ENCODE measurements at regions not wholly inside any gene's neighbourhood (a gene's known extent, or its start where the extent isn't known, plus 50 kb on each side); places are given as distances from the start of the nearest gene placed in this dataset.

DNA sequence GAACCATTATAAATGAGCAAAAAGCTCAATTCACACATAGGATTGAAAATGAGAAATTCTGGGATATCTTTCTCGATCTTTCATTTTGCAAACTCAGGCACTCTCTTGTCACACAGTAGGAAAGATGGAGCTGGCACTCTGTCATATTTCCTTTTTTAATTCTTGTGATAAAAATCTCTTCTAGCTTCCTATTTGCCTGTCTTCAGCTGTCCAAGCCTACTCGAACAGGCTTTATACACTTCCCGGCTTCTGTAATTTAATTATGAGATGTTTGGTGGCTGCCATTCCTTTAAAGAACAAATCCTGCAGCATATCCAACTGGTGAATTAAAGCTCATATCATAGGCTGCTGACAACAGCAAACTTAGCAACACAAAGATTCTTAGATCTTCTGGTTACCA, 1484.3 kb upstream of the PIK3C3 start:
- 67 to 86% (median 75%) methylated on average over 3 of the region's 3 CpGs for WGBS, 5 donors
- H3K4me1 ChIP-seq = no peaks in the 10 kb centered on the region
- H3K36me3 ChIP-seq = no peaks in the 10 kb centered on the region
- DNase-seq = no peak
- peaks cover 0 to 16% (median 10%) of the 10 kb centered on the region in 8 donors for H3K9me3 ChIP-seq
- H3K27me3 ChIP-seq (replicated peaks in 1 of 7) = no peaks in the 10 kb centered on the region
- no peak overlapping the region for H3K27ac ChIP-seq
- intact Hi-C loops (cut with DNase I; ENCODE audit: low total_unique reads) = no loop called here
- H3K4me3 ChIP-seq = no peak overlapping the region
- TF ChIP-seq, protein P1, sequence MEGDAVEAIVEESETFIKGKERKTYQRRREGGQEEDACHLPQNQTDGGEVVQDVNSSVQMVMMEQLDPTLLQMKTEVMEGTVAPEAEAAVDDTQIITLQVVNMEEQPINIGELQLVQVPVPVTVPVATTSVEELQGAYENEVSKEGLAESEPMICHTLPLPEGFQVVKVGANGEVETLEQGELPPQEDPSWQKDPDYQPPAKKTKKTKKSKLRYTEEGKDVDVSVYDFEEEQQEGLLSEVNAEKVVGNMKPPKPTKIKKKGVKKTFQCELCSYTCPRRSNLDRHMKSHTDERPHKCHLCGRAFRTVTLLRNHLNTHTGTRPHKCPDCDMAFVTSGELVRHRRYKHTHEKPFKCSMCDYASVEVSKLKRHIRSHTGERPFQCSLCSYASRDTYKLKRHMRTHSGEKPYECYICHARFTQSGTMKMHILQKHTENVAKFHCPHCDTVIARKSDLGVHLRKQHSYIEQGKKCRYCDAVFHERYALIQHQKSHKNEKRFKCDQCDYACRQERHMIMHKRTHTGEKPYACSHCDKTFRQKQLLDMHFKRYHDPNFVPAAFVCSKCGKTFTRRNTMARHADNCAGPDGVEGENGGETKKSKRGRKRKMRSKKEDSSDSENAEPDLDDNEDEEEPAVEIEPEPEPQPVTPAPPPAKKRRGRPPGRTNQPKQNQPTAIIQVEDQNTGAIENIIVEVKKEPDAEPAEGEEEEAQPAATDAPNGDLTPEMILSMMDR (IDR thresholded peaks at IDR 0.05 in 8 of 11, conservative IDR thresholded peaks at IDR 0.05 in 3 of 11) = no peak
- TF ChIP-seq POLR2A (IDR thresholded peaks at IDR 0.05) = no peak
- no peak for TF ChIP-seq POLR2AphosphoS5 (IDR thresholded peaks at IDR 0.05)

DNA sequence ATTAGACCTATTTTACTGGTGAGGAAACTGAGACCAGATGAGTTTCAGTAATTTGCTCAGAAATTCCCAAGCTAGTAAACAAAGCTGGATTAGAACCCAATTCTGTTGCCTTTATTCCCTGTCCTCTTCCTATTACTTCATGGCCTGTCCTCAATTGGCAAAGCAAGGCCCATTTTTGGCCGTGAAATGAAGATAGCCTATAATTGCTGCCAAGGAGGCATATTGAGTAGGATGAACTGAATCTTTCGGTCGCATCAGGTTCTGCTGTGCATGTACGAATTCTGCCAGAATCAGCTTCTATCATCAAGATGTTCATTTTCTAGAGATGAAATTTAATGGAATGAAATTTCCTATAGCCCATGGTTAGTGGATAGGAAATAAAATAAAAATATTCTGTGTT, 1485.2 kb upstream of the PIK3C3 start:
- Histone ChIP-seq H3K27ac (no peak overlapping the region), H3K4me1 (no peaks in the 10 kb centered on the region), H3K9me3 (peaks cover 0 to 16% (median 10%) of the 10 kb centered on the region in 8 donors), H3K4me3 (no peak overlapping the region), H3K36me3 (no peaks in the 10 kb centered on the region), H3K27me3 (replicated peaks in 1 of 7) (no peaks in the 10 kb centered on the region)
- WGBS, 5 donors = 88 to 97% (median 92%) methylated on average over 4 of the region's 4 CpGs
- intact Hi-C loops (cut with DNase I; ENCODE audit: low total_unique reads) = no loop called here
- TF ChIP-seq, protein P1 (IDR thresholded peaks at IDR 0.05 in 8 of 11, conservative IDR thresholded peaks at IDR 0.05 in 3 of 11) = no peak
- TF ChIP-seq POLR2A (IDR thresholded peaks at IDR 0.05) (no peak), POLR2AphosphoS5 (IDR thresholded peaks at IDR 0.05) (no peak)
- no peak for DNase-seq

DNA sequence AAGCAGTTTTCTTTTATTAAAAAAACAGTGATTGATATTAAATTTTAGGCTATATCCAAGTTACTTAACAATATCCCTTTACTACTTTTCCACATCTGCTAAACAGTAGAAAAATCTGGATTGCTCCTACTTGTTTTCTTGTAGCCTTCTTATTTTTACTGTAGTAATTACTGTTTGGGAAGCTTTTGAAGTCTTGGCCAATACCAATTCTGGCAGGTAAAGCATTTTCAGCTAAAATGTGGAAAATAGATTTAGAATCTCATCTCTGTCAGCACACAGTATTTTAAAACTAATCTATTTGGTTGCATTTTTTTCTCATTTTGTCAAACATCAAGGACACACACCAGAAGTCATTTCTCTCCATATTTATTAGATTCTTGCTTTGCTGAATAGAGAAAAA, 1485.7 kb upstream of the PIK3C3 start:
- no peak overlapping the region for H3K4me3 ChIP-seq
- intact Hi-C loops (cut with DNase I; ENCODE audit: low total_unique reads) = no loop called here

DNA sequence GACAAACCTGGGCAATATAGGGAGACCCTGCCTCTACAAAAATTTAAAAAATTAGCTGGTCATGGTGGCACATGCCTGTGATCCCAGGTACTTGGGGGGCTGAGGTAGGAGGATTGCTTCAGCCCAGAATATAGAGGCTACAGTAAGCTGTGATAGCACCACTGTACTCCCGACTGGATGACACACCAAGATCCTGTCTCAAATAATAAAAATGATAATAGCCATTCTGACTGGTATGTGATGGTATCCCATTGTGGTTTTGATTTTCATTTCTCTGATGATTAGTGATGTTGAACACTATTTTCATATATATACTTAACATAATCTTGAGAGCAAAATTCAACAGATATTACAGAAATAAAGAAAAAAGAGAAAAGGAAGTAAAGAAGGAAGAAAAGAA, 1491.0 kb upstream of the PIK3C3 start:
- TF ChIP-seq, protein P1 (IDR thresholded peaks at IDR 0.05 in 8 of 11, conservative IDR thresholded peaks at IDR 0.05 in 3 of 11) = no peak
- no peak for TF ChIP-seq POLR2A (IDR thresholded peaks at IDR 0.05)
- TF ChIP-seq POLR2AphosphoS5 (IDR thresholded peaks at IDR 0.05) = no peak
- 57 to 96% (median 70%) methylated on average over 1 of the region's 1 CpG for WGBS, 5 donors
- intact Hi-C loops (cut with DNase I; ENCODE audit: low total_unique reads) = no loop called here
- H3K27ac ChIP-seq = no peak overlapping the region
- no peaks in the 10 kb centered on the region for H3K27me3 ChIP-seq (replicated peaks in 1 of 7)
- H3K36me3 ChIP-seq = no peaks in the 10 kb centered on the region
- DNase-seq = no peak
- peaks cover 0 to 9% (median 0%) of the 10 kb centered on the region in 8 donors for H3K9me3 ChIP-seq
- H3K4me3 ChIP-seq = no peak overlapping the region
- no peaks in the 10 kb centered on the region for H3K4me1 ChIP-seq

More for the DNA sequence above, 1485.7 kb upstream of the PIK3C3 start:
- Histone ChIP-seq H3K9me3 (peaks cover 0 to 16% (median 10%) of the 10 kb centered on the region in 8 donors), H3K36me3 (no peaks in the 10 kb centered on the region), H3K27me3 (replicated peaks in 1 of 7) (no peaks in the 10 kb centered on the region), H3K4me1 (no peaks in the 10 kb centered on the region), H3K27ac (no peak overlapping the region)
- no peak for DNase-seq
- TF ChIP-seq POLR2AphosphoS5 (IDR thresholded peaks at IDR 0.05) = no peak
- no peak for TF ChIP-seq POLR2A (IDR thresholded peaks at IDR 0.05)
- TF ChIP-seq, protein P1 (IDR thresholded peaks at IDR 0.05 in 8 of 11, conservative IDR thresholded peaks at IDR 0.05 in 3 of 11) = no peak
